Neural cell (in vitro differentiated cells): ENCODE measurements at regions not wholly inside any gene's neighbourhood (a gene's known extent, or its start where the extent isn't known, plus 50 kb on each side); places are given as distances from the start of the nearest gene placed in this dataset.

Source experiments
- H2AFZ ChIP-seq: fragments of 200-600, 300-800 bp; sonication (generic), shearing (Covaris generic); 2 replicates; pipeline ENCODE4 v1.6.0; 2014; ENCODE audit warnings: low read depth, mild to moderate bottlenecking, antibody characterized with exemption, low read length, moderate library complexity
- H3F3A ChIP-seq: fragments of 200-600 bp; shearing (Covaris generic); 2 replicates; pipeline ENCODE4 v1.6.1; 2016; ENCODE audit warnings: mild to moderate bottlenecking, moderate library complexity, mixed read lengths, antibody characterized with exemption, low read length; ENCODE audit not compliant: insufficient read depth, poor library complexity, severe bottlenecking
- H3K27ac ChIP-seq: fragments of 200-600, 300-800 bp; sonication (generic), shearing (Covaris generic); 2 replicates; pipeline ENCODE4 v1.5.1; 2014; ENCODE audit warnings: mild to moderate bottlenecking, low read length, moderate library complexity
- H3K27me3 ChIP-seq: fragments of 300-800, 200-600 bp; sonication (generic), shearing (Covaris generic); 2 replicates; pipeline ENCODE4 v1.6.0; 2014; ENCODE audit warnings: mild to moderate bottlenecking, low read depth, low read length, moderate library complexity; ENCODE audit not compliant: insufficient read depth
- H3K36me3 ChIP-seq: fragments of 300-800, 200-600 bp; sonication (generic), shearing (Covaris generic); 2 replicates; pipeline ENCODE4 v1.5.1; 2014; ENCODE audit warnings: mild to moderate bottlenecking, antibody characterized with exemption, low read length, moderate library complexity; ENCODE audit not compliant: insufficient read depth
- H3K4me2 ChIP-seq: fragments of 300-800, 200-600 bp; sonication (generic), shearing (Covaris generic); 2 replicates; pipeline ENCODE4 v1.6.0; 2014; ENCODE audit warnings: mild to moderate bottlenecking, low read length
- H3K4me3 ChIP-seq: fragments of 300-800, 200-600 bp; sonication (generic), shearing (Covaris generic); 2 replicates; pipeline ENCODE4 v1.5.1; 2014; ENCODE audit warnings: mild to moderate bottlenecking, low read length, moderate library complexity
- H3K79me2 ChIP-seq: fragments of 200-600 bp; shearing (Covaris generic); replicated peaks from 2 replicates; pipeline ENCODE4 v1.6.0; 2014; ENCODE audit warnings: mild to moderate bottlenecking, low read length, moderate library complexity; ENCODE audit not compliant: insufficient read depth
- H3K9ac ChIP-seq: fragments of 300-800, 200-600 bp; sonication (generic), shearing (Covaris generic); 2 replicates; pipeline ENCODE4 v1.6.1; 2016; ENCODE audit warnings: mild to moderate bottlenecking, low read length, mixed read lengths
- H3K9me2 ChIP-seq: fragments of 200-600 bp; shearing (Covaris generic); 2 replicates; pipeline ENCODE4 v1.6.1; 2016; ENCODE audit warnings: mild to moderate bottlenecking, low read length, mixed read lengths; ENCODE audit not compliant: insufficient read depth
- H3K9me3 ChIP-seq: fragments of 200-600, 300-800 bp; sonication (generic), shearing (Covaris generic); 2 replicates; pipeline ENCODE4 v1.6.1; 2016; ENCODE audit warnings: mild to moderate bottlenecking, mixed run types, low read length, moderate library complexity, mixed read lengths
- H4K20me1 ChIP-seq: fragments of 200-600 bp; shearing (Covaris generic); 2 replicates; pipeline ENCODE4 v1.6.1; 2016; ENCODE audit warnings: mild to moderate bottlenecking, mixed run types; ENCODE audit not compliant: insufficient read depth
- EP300 ChIP-seq: fragments of 450-650 bp; conservative IDR thresholded peaks from 2 replicates; pipeline ENCODE4 v1.6.1; 2014; ENCODE audit warnings: antibody characterized with exemption, mild to moderate bottlenecking, moderate library complexity; ENCODE audit not compliant: poor library complexity, severe bottlenecking
- EZH2 ChIP-seq: fragments of 200-600, 300-800 bp; shearing (Covaris generic), sonication (generic); IDR thresholded peaks from 2 replicates; pipeline ENCODE4 v1.6.1; 2014; ENCODE audit warnings: antibody characterized with exemption, low read length, borderline replicate concordance, mild to moderate bottlenecking; ENCODE audit not compliant: insufficient read depth, poor library complexity, severe bottlenecking
- MXI1 ChIP-seq: fragments of 450-650 bp; conservative IDR thresholded peaks from 2 replicates; pipeline ENCODE4 v1.6.1; 2014; ENCODE audit warnings: antibody characterized with exemption, mild to moderate bottlenecking; ENCODE audit not compliant: poor library complexity, severe bottlenecking
- POLR2AphosphoS5 ChIP-seq: IDR thresholded peaks from 2 replicates; pipeline ENCODE4 v1.6.1; 2012
- RAD21 ChIP-seq: fragments of 450-650 bp; conservative IDR thresholded peaks from 2 replicates; pipeline ENCODE4 v1.6.1; 2014; ENCODE audit warnings: antibody characterized with exemption, mild to moderate bottlenecking, moderate library complexity
- SMC3 ChIP-seq: fragments of 450-650 bp; conservative IDR thresholded peaks from 2 replicates; pipeline ENCODE4 v1.6.1; 2014; ENCODE audit warnings: antibody characterized with exemption, mild to moderate bottlenecking, moderate library complexity; ENCODE audit not compliant: poor library complexity
- TAF1 ChIP-seq: IDR thresholded peaks from 2 replicates; pipeline ENCODE4 v1.6.1; 2012; ENCODE audit warnings: low read depth
- TF ChIP-seq, protein P1 (sequence below): IDR thresholded peaks from 2 replicates; pipeline ENCODE4 v1.6.1; 2012; ENCODE audit warnings: borderline replicate concordance
- TF ChIP-seq, protein P2 (sequence below): fragments of 450-650 bp; IDR thresholded peaks from 2 replicates; pipeline ENCODE4 v1.5.1; 2014; ENCODE audit warnings: antibody characterized with exemption, mild to moderate bottlenecking, moderate library complexity; ENCODE audit not compliant: poor library complexity, severe bottlenecking

DNA sequence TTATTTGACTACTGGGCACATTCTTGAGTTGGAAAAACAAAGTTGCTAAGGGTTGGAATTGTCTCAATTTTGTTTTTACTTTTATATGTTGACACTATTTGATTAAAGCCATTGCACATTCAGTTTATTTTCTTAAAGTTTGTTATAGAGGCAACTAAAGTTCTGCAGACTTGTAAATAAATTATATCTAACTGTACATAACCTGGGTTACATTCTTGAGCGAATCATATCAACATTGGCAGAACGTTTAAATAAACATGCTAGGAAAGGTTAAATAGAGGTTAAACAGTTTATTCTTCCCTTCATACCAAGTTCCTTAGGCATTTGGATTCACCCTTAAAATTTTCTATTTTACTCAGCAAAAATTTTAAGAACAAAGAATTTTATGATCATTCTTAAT, 74.5 kb downstream of the UCHL1 start:
- Histone ChIP-seq H3K4me3 (no peak overlapping the region), H3K36me3 (no peaks in the 10 kb centered on the region), H3K27ac (no peak overlapping the region), H3K4me2 (no peak overlapping the region), H3F3A (no peaks in the 10 kb centered on the region), H3K9ac (no peak overlapping the region), H3K9me3 (no peaks in the 10 kb centered on the region), H3K79me2 (no peaks in the 10 kb centered on the region), H3K9me2 (no peaks in the 10 kb centered on the region), H4K20me1 (no peaks in the 10 kb centered on the region), H2AFZ (no peak overlapping the region), H3K27me3 (no peaks in the 10 kb centered on the region)
- TF ChIP-seq, protein P1, sequence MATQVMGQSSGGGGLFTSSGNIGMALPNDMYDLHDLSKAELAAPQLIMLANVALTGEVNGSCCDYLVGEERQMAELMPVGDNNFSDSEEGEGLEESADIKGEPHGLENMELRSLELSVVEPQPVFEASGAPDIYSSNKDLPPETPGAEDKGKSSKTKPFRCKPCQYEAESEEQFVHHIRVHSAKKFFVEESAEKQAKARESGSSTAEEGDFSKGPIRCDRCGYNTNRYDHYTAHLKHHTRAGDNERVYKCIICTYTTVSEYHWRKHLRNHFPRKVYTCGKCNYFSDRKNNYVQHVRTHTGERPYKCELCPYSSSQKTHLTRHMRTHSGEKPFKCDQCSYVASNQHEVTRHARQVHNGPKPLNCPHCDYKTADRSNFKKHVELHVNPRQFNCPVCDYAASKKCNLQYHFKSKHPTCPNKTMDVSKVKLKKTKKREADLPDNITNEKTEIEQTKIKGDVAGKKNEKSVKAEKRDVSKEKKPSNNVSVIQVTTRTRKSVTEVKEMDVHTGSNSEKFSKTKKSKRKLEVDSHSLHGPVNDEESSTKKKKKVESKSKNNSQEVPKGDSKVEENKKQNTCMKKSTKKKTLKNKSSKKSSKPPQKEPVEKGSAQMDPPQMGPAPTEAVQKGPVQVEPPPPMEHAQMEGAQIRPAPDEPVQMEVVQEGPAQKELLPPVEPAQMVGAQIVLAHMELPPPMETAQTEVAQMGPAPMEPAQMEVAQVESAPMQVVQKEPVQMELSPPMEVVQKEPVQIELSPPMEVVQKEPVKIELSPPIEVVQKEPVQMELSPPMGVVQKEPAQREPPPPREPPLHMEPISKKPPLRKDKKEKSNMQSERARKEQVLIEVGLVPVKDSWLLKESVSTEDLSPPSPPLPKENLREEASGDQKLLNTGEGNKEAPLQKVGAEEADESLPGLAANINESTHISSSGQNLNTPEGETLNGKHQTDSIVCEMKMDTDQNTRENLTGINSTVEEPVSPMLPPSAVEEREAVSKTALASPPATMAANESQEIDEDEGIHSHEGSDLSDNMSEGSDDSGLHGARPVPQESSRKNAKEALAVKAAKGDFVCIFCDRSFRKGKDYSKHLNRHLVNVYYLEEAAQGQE: no peak
- no peak for TF ChIP-seq SMC3

DNA sequence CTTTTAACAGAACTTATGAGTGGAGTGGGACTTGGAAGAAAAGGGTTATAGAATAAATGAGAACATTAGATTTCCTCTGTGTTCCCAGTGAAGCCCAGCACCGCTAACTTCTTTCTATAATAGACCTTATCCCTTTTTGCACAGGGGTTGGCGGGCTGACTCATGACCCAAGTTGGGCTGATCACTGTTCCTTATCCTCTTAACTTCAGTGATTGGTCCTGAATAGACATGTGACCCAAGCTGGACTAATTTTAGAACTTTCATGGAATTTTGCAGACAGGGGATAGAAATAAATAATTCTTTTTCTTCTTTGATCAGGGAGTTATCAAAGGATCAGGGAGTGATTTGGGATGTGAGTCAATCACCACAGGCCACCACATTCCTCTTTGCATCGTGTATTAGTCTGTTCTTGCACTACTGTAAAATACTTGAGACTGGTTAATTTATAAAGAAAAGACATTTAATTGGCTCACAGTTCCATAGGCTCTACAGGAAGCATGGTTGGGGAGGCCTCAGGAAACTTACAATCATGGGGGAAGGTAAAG, 75.9 kb downstream of the UCHL1 start:
- Histone ChIP-seq H3K9ac (no peak overlapping the region), H3K27me3 (no peaks in the 10 kb centered on the region), H2AFZ (no peak overlapping the region), H3K27ac (no peak overlapping the region), H4K20me1 (no peaks in the 10 kb centered on the region), H3K4me3 (no peak overlapping the region), H3F3A (no peaks in the 10 kb centered on the region), H3K79me2 (no peaks in the 10 kb centered on the region), H3K36me3 (no peaks in the 10 kb centered on the region), H3K4me2 (no peak overlapping the region), H3K9me2 (no peaks in the 10 kb centered on the region), H3K9me3 (no peaks in the 10 kb centered on the region)
- no peak for TF ChIP-seq SMC3
- no peak for TF ChIP-seq RAD21
- no peak for TF ChIP-seq POLR2AphosphoS5
- no peak for TF ChIP-seq TAF1

DNA sequence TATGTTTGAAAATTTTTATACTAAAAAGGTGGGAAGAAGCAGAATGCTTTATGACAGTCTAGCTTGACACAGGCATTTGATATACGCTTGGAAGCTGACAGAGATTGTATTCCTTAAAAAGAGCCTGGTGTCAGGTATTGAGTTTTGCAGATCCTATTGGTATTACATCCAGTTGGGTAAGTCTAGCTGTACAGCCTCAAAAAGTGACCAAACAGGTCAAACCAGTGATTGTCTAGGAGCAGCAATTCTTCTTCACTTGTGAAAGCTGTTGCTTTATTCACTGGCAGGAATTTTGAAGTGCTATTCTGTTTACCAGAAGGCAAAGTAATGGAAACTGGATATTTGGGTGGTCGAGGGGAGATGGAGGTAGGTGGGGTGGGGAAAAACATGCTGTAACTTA, 77.5 kb downstream of the UCHL1 start:
- Histone ChIP-seq H3K4me3 (no peak overlapping the region), H3K4me2 (no peak overlapping the region), H4K20me1 (no peaks in the 10 kb centered on the region), H3F3A (no peaks in the 10 kb centered on the region), H2AFZ (no peak overlapping the region), H3K9me2 (no peaks in the 10 kb centered on the region), H3K27ac (no peak overlapping the region), H3K36me3 (no peaks in the 10 kb centered on the region), H3K9me3 (no peaks in the 10 kb centered on the region), H3K27me3 (no peaks in the 10 kb centered on the region), H3K9ac (no peak overlapping the region), H3K79me2 (no peaks in the 10 kb centered on the region)
- TF ChIP-seq SMC3: no peak
- TF ChIP-seq POLR2AphosphoS5: no peak
- TF ChIP-seq TAF1: no peak
- no peak for TF ChIP-seq EZH2
- TF ChIP-seq, protein P1: no peak
- TF ChIP-seq EP300: no peak
- no peak for TF ChIP-seq MXI1
- TF ChIP-seq, protein P2, sequence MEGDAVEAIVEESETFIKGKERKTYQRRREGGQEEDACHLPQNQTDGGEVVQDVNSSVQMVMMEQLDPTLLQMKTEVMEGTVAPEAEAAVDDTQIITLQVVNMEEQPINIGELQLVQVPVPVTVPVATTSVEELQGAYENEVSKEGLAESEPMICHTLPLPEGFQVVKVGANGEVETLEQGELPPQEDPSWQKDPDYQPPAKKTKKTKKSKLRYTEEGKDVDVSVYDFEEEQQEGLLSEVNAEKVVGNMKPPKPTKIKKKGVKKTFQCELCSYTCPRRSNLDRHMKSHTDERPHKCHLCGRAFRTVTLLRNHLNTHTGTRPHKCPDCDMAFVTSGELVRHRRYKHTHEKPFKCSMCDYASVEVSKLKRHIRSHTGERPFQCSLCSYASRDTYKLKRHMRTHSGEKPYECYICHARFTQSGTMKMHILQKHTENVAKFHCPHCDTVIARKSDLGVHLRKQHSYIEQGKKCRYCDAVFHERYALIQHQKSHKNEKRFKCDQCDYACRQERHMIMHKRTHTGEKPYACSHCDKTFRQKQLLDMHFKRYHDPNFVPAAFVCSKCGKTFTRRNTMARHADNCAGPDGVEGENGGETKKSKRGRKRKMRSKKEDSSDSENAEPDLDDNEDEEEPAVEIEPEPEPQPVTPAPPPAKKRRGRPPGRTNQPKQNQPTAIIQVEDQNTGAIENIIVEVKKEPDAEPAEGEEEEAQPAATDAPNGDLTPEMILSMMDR: no peak
- no peak for TF ChIP-seq RAD21
